ENCODE measurements at regions not wholly inside any gene's neighbourhood (a gene's known extent, or its start where the extent isn't known, plus 50 kb on each side); places are given as distances from the start of the nearest gene placed in this dataset.

DNA sequence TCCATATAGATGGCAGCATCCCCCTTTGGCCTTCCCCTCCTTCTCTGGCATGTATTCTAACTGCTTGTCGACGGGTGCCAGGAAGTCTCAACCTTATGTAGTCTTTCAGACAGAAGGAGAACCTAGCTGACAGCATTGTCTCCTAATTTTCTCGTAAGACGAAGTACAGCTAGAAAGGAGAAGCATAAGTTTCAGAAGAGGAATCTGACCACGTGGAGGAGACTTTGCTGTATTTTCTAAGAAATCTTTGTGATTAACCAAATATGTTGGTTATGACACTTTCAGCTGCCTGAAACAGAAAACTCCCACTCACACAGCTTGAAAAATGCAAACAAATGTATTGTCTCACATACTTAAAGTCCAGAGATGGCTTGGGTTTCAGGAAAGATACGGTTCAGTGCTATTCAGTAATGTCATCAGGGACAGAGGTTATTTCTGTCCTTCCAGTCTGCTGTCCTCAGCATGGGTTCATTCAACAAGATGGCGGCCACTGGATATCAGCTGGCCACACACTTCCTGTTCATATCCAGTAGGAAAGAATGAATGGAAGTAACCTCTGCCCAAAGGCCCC is 109.5 kb upstream of the ZNF648 start:
- TF ChIP-seq SRF (CRISPR knock-in tag; IDR thresholded peaks at IDR 0.05) (no peak), KLF16 (IDR thresholded peaks at IDR 0.05) (no peak), FOXJ3 (CRISPR knock-in tag; IDR thresholded peaks at IDR 0.05) (no peak), TGIF2 (CRISPR knock-in tag; IDR thresholded peaks at IDR 0.05) (no peak), RBM39 (optimal IDR thresholded peaks at IDR 0.05; ENCODE audit: low read depth, low read length) (no peak), GATA2 (CRISPR knock-in tag; IDR thresholded peaks at IDR 0.05) (no peak), RBBP5 (IDR thresholded peaks at IDR 0.05; ENCODE audit: borderline replicate concordance, insufficient read depth, low read length, poor library complexity, severe bottlenecking) (no peak), TARDBP (IDR thresholded peaks at IDR 0.05) (no peak), PRPF4 (IDR thresholded peaks at IDR 0.05; ENCODE audit: insufficient read depth, low read depth, low read length, poor library complexity, severe bottlenecking) (no peak), CEBPB (tag; IDR thresholded peaks at IDR 0.05) (no peak), CHD1 (IDR thresholded peaks at IDR 0.05; ENCODE audit: low read length) (no peak)
- TF ChIP-seq, protein P1, sequence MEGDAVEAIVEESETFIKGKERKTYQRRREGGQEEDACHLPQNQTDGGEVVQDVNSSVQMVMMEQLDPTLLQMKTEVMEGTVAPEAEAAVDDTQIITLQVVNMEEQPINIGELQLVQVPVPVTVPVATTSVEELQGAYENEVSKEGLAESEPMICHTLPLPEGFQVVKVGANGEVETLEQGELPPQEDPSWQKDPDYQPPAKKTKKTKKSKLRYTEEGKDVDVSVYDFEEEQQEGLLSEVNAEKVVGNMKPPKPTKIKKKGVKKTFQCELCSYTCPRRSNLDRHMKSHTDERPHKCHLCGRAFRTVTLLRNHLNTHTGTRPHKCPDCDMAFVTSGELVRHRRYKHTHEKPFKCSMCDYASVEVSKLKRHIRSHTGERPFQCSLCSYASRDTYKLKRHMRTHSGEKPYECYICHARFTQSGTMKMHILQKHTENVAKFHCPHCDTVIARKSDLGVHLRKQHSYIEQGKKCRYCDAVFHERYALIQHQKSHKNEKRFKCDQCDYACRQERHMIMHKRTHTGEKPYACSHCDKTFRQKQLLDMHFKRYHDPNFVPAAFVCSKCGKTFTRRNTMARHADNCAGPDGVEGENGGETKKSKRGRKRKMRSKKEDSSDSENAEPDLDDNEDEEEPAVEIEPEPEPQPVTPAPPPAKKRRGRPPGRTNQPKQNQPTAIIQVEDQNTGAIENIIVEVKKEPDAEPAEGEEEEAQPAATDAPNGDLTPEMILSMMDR (IDR thresholded peaks at IDR 0.05 in 2 of 3, conservative IDR thresholded peaks at IDR 0.05 in 1 of 3; ENCODE audit: insufficient read depth in 2 of 3, low read depth in 1 of 3, low read length in 3 of 3): no peak
- TF ChIP-seq, protein P2, sequence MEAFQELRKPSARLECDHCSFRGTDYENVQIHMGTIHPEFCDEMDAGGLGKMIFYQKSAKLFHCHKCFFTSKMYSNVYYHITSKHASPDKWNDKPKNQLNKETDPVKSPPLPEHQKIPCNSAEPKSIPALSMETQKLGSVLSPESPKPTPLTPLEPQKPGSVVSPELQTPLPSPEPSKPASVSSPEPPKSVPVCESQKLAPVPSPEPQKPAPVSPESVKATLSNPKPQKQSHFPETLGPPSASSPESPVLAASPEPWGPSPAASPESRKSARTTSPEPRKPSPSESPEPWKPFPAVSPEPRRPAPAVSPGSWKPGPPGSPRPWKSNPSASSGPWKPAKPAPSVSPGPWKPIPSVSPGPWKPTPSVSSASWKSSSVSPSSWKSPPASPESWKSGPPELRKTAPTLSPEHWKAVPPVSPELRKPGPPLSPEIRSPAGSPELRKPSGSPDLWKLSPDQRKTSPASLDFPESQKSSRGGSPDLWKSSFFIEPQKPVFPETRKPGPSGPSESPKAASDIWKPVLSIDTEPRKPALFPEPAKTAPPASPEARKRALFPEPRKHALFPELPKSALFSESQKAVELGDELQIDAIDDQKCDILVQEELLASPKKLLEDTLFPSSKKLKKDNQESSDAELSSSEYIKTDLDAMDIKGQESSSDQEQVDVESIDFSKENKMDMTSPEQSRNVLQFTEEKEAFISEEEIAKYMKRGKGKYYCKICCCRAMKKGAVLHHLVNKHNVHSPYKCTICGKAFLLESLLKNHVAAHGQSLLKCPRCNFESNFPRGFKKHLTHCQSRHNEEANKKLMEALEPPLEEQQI (IDR thresholded peaks at IDR 0.05): no peak
- TF ChIP-seq, protein P3, sequence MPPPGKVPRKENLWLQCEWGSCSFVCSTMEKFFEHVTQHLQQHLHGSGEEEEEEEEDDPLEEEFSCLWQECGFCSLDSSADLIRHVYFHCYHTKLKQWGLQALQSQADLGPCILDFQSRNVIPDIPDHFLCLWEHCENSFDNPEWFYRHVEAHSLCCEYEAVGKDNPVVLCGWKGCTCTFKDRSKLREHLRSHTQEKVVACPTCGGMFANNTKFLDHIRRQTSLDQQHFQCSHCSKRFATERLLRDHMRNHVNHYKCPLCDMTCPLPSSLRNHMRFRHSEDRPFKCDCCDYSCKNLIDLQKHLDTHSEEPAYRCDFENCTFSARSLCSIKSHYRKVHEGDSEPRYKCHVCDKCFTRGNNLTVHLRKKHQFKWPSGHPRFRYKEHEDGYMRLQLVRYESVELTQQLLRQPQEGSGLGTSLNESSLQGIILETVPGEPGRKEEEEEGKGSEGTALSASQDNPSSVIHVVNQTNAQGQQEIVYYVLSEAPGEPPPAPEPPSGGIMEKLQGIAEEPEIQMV (tag; conservative IDR thresholded peaks at IDR 0.05; ENCODE audit: low read depth): peak; percentile 1; the same call in 1 of the 2 replicates

All from K562 (cell line).